ENCODE measurements at regions not wholly inside any gene's neighbourhood (a gene's known extent, or its start where the extent isn't known, plus 50 kb on each side); places are given as distances from the start of the nearest gene placed in this dataset.

GRCh38 chr14:48792376-48793024 lies 793.7 kb downstream of the RPS29 start:
- Histone ChIP-seq H3K36me3 (no peaks in the 10 kb centered on the region), H3K4me3 (no peak overlapping the region), H3K27ac (no peak overlapping the region), H3K9me3 (peaks cover 0 to 5% of the 10 kb centered on the region in 2 donors), H3K4me1 (no peaks in the 10 kb centered on the region), H3K27me3 (no peaks in the 10 kb centered on the region)
- ATAC-seq: peak; percentile 93
- peak in 2 of 4 donors; percentile 9 to 36 for DNase-seq
- TF ChIP-seq, protein P1, sequence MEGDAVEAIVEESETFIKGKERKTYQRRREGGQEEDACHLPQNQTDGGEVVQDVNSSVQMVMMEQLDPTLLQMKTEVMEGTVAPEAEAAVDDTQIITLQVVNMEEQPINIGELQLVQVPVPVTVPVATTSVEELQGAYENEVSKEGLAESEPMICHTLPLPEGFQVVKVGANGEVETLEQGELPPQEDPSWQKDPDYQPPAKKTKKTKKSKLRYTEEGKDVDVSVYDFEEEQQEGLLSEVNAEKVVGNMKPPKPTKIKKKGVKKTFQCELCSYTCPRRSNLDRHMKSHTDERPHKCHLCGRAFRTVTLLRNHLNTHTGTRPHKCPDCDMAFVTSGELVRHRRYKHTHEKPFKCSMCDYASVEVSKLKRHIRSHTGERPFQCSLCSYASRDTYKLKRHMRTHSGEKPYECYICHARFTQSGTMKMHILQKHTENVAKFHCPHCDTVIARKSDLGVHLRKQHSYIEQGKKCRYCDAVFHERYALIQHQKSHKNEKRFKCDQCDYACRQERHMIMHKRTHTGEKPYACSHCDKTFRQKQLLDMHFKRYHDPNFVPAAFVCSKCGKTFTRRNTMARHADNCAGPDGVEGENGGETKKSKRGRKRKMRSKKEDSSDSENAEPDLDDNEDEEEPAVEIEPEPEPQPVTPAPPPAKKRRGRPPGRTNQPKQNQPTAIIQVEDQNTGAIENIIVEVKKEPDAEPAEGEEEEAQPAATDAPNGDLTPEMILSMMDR (IDR thresholded peaks at IDR 0.05): no peak
- intact Hi-C loops (cut with DNase I): no loop called here

- Histone ChIP-seq H3K36me3 (no peaks in the 10 kb centered on the region), H3K27me3 (no peaks in the 10 kb centered on the region), H3K9me3 (peaks cover 0 to under 1% of the 10 kb centered on the region in 2 donors), H3K27ac (no peak overlapping the region), H3K4me1 (no peaks in the 10 kb centered on the region), H3K4me3 (no peak overlapping the region)
- TF ChIP-seq, protein P1 (IDR thresholded peaks at IDR 0.05): no peak
- intact Hi-C loops (cut with DNase I): no loop called here
- DNase-seq (no peak), ATAC-seq (no peak)
Observed at GRCh38 chr14:48788771-48789170, 797.4 kb downstream of the RPS29 start.

DNA sequence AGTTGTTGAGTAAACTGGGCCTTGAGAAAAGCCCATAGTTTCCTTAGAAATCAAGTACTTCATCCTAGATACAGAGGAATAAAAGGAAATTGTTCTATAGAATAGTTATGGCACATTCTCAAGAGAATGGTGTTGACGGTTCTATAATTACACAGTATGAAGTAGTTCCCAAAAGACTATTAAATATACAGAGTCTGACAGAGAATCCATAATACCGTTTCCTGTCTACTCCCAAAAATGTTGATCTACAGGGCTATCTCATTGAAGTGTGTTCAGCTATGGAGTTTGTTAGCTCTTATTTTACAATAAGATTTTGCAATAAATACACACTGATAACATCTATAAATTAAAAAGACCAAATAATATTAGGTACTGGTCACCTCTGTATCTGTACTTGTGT lies 799.7 kb downstream of the RPS29 start:
- no peak for DNase-seq
- no peak for ATAC-seq

GRCh38 chr14:48771717-48772116 lies 814.5 kb downstream of the RPS29 start:
- Histone ChIP-seq H3K36me3 (no peaks in the 10 kb centered on the region), H3K27ac (no peak overlapping the region), H3K9me3 (peaks cover 0 to 14% of the 10 kb centered on the region in 2 donors), H3K4me3 (no peak overlapping the region), H3K27me3 (no peaks in the 10 kb centered on the region), H3K4me1 (no peaks in the 10 kb centered on the region)
- TF ChIP-seq, protein P1 (IDR thresholded peaks at IDR 0.05): no peak
- DNase-seq (no peak), ATAC-seq (peak; percentile 73)
- intact Hi-C loops (cut with DNase I): no loop called here

More for the DNA sequence above, 799.7 kb downstream of the RPS29 start:
- TF ChIP-seq, protein P1 (IDR thresholded peaks at IDR 0.05): no peak
- H3K36me3 ChIP-seq: no peaks in the 10 kb centered on the region
- peaks cover 0 to 2% of the 10 kb centered on the region in 2 donors for H3K9me3 ChIP-seq
- no peak overlapping the region for H3K4me3 ChIP-seq
- H3K4me1 ChIP-seq: no peaks in the 10 kb centered on the region
- H3K27ac ChIP-seq: no peak overlapping the region
- intact Hi-C loops (cut with DNase I): no loop called here
- no peaks in the 10 kb centered on the region for H3K27me3 ChIP-seq

DNA sequence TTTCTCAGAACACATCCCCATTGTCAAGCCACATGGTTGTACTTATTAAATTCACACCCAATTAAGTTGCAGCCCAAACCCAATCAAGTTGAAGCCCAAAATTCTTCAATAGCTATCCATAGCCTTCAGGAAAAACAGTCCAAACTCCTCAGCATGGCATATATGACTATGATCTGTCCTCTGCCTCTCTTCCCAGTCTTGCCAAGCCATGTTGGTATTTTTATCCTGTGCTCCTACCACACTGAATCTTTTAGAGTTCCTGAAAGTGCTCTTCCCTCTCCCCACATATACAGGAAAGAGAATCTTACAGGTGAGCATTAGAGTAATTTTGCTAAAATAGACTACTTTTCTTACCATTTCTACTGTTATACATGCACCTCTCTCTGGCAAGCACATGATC lies 834.9 kb downstream of the RPS29 start:
- Histone ChIP-seq H3K36me3 (no peaks in the 10 kb centered on the region), H3K4me1 (no peaks in the 10 kb centered on the region), H3K27me3 (no peaks in the 10 kb centered on the region), H3K9me3 (peaks cover 0 to 3% of the 10 kb centered on the region in 2 donors), H3K4me3 (no peak overlapping the region), H3K27ac (no peak overlapping the region)
- intact Hi-C loops (cut with DNase I): no loop called here
- TF ChIP-seq, protein P1 (IDR thresholded peaks at IDR 0.05): no peak
- ATAC-seq (no peak), DNase-seq (no peak)

Data from left lung (tissue), 4 donors.